GM21786 (cell line): ENCODE measurements at regions not wholly inside any gene's neighbourhood (a gene's known extent, or its start where the extent isn't known, plus 50 kb on each side); places are given as distances from the start of the nearest gene placed in this dataset.

Experiments used
- ATAC-seq: cut with Tn5 transposase; IDR thresholded peaks from one replicate; pipeline ENCODE4 v1.9.1; 2021; ENCODE audit not compliant: unreplicated experiment

DNA sequence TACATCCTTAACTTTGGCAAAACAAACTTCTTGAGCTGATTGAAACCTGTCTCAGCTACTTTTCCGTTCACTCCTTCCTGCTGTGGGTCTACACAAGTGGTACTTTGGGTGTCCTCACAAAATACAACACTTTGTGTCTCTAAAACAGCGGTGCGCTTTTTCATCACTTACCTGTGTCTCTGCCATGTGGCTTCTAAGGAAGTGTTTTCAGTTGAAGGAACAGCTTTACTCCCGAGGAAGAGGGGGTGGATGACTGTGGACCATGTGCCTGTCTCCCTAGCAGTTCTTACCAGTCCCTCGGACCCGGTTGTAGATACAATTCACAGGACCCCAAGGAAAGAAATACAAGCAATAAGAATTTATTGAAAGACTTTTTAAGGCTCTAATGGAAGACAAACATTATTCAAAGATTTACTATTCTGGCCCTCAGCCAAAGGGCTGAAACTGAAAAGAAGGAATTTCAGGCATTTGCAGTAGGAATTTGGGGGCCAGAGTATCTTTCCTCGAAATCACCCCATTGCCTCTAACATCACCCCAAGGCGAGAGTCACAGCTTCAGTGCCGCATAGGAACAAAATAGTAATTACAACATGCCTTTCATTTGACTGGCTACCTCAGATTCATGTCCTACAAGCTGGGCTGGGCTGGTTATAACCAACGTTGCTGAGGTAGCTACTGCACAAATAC lies 246.3 kb downstream of the ACTR3B start:
- no peak for ATAC-seq

- ATAC-seq = no peak
These were observed 246.9 kb downstream of the ACTR3B start for GRCh38 chr7:153006452-153006851.

DNA sequence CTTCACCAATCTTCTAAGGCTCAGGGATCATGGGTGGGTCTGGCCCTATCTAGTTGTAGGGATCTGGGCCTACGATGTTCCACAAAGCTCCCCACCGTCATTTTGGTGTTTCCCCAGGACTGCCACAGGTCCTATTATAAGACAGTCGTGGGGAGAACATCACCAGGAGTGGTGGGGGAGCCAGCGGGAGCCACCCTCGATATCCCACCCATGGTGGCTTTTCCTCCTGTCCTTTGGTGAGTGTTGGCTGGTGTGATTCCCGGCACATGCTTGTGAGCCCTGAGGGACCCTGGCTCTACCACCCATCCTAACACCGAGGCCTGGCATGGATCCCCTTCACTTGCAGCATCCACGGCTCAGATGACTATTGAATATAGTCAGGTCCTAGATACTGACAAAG lies 247.4 kb downstream of the ACTR3B start:
- ATAC-seq = no peak

DNA sequence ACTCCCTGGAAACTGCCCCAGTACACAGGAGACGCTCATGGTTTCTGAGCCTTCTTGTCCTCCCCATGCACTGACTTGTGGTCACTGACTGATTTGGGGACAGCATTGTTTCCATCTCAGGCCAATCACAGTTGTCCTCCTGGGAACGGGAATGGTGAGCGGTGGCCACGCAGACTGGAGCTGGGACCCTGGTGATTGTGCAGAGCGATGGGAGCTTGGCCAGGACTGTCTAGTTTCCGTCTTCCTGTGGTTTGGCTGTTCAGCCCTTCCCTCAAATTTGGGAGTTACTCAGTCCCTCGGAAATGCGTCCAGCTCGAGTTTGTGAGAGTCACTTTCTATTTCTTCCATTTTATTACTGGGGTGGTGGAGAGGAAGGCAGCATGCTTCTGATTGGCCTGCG lies 250.9 kb downstream of the ACTR3B start:
- no peak for ATAC-seq

GRCh38 chr7:153012203-153012602 lies 252.7 kb downstream of the ACTR3B start:
- ATAC-seq = no peak

DNA sequence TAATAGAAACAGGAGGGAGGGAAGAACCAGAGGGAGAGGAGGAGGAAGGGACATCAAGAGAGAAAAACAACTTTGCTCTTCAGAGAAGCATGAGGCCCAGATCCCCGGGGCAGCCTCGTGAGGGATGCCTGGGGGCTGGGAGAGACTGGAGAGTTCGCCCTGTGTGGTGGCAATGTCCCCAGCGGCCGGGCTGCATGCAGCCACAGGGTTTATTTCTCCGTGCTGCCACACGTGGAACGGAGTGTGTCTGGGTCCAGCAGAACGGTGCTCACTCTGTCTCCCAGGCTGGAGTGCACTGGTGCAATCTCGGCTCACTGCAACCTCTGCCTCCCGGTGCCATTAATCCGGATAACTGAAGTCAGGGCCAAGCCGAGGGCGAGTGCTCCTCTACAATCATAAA lies 257.7 kb downstream of the ACTR3B start:
- ATAC-seq = no peak

- ATAC-seq = no peak
These were observed 262.0 kb downstream of the ACTR3B start for GRCh38 chr7:153021542-153021941.

DNA sequence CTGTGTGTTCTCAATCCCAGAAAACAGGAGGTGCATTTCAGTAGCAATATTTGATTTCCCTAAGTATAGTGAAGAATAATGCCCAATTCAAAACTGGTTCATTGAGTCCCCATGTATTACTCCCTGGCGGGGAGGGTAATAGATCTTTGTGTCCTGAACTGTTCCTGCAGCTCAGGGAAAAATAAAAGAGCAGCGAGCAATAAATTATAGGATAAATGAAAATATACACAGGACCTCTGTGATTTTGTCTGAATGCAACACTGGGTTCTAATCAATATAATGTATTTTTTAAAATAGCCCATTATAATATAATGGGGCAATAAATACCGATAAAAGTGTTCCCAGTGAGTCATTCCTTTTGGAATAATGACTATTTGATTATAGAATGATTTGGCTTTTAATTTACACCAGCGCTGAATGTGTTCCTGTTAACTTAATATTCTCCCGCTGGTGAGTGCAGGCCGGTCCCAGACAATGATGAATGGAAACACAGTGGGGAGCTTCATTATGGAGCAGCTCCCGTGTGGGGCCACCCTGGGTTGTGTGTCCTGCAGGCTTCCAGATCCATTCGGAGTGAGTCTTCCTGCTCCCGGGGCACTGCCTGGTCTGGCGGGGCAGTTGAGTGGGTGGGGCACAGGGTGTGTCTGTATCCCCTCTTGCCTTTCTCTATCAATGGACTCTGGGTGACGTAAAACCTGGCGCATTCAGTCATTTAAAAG lies 263.1 kb downstream of the ACTR3B start:
- no peak for ATAC-seq

DNA sequence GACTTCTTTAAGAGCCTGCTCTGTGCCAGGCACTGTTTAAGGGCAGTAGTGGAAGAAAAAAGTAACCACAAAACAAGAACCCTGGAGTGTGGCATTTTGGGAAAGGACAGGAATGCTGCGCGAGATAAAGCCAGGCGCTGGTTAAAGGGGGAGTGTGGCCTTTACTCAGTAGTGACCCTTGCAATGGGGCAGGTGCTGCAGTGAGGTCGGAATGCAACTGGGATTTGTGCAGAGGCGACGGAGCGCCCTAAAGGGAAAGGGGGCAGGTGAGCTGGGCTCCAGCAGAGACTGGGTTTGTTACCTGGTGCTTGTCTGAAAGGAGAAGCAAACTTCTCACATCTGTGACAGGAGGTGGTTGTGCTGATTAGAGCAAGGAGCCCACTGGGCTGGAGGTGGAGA lies 263.6 kb downstream of the ACTR3B start:
- no peak for ATAC-seq

DNA sequence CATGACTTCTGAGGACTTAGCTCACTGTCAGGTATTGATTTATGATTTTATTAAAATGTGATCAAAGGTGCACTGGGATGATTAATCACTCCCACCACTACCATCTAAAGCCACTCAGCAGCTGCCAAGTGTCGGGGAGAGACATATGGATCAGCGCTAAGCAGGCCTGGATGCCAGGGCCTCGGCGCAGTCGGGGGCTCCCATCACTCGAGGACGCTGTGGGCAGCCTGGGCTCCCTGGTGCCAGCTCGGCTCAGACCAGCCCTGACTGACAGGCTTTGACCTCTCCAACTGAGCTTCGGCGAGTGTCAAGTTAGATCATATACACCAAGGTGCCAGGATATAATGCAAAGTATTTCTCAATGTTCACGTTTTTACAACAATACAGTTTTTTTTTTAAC lies 267.7 kb downstream of the ACTR3B start:
- ATAC-seq = no peak

DNA sequence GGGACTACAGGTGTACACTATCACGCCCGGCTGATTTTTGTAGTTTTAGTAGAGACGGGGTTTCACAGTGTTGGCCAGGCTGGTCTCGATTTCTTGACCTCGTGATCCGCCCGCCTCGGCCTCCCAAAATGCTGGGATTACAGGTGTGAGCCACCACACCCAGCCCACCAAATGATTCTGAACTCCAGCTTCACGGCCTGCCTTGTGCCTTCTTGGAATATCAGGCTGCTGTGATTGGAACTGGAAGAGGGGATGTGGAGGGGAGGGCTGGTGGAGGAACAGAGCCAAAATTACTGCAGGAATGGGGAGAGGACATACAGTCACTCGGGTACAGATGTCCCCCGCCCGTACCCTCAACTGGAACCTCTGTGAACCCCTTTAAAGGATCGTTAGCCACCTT lies 268.4 kb downstream of the ACTR3B start:
- no peak for ATAC-seq

GRCh38 chr7:153030976-153031375 lies 271.4 kb downstream of the ACTR3B start:
- ATAC-seq = no peak

- ATAC-seq = no peak
These were observed 275.2 kb downstream of the ACTR3B start for GRCh38 chr7:153034791-153035190.

GRCh38 chr7:153036396-153037063 lies 277.0 kb downstream of the ACTR3B start:
- no peak for ATAC-seq

- no peak for ATAC-seq
These were observed 283.9 kb downstream of the ACTR3B start for GRCh38 chr7:153043440-153043839.

- no peak for ATAC-seq
These were observed 285.4 kb downstream of the ACTR3B start for GRCh38 chr7:153044981-153045380.

DNA sequence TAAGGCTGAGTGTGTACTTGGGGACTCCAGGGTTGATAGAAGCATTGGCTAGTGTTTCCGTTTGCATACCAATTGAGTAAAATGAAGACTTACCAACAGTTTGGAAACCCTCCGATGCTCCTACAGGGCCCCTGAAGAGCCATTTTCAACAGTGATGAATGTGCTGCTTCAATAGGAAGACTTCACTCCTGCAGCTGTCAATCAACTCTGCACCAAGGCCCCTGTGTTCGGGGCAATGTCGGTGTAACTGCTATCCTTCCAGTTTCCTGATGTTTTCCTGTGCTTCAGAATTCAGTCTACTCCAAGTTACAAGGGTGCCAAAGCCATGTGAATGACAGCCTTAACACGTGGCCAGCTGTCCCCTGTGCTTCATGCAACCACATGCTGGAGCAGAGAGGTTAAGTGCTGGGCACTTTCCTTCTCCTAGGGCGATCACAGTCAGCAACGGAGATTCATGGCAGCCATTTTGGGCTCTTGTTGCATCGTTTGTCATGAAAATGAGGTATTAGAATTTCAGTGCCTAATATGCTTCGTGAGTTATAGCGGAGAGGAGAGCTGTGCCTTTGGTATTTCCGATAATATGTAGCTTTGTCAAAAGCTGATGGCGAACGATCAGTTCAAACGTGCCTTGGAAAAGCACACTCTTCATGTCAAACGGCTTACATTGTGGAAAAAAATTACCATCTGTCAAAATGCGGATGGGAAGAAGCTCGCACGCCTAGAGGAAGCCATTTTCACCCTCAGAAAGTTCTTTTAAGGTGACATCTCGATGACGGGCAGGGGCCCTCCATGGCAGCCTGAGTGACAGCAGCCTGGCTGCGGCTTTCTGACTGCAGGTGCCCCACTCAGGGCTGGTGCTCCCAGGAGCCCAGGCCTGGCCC lies 287.8 kb downstream of the ACTR3B start:
- ATAC-seq = no peak

GRCh38 chr7:153052206-153052605 lies 292.7 kb downstream of the ACTR3B start:
- ATAC-seq = no peak

- ATAC-seq = no peak
These were observed 302.5 kb downstream of the ACTR3B start for GRCh38 chr7:153061910-153062528.

DNA sequence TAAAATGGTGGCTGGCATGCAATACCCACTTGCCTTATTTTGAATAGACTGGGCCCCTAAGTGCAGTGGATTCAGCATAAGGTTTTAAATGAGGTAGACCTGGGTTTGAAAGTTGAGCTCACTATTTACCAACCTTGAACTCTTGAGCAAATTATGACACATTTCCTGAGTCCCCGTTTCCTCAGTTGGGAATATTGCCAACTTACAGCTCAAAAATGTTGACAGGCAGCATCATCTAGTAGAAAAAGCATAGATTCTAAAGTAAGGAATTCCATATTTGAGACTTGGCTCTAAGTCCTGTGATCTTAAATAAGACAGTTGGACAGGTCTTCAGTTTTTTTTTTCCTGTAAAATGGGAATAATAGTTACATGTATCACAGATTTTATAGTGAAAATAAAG lies 305.5 kb downstream of the ACTR3B start:
- no peak for ATAC-seq

DNA sequence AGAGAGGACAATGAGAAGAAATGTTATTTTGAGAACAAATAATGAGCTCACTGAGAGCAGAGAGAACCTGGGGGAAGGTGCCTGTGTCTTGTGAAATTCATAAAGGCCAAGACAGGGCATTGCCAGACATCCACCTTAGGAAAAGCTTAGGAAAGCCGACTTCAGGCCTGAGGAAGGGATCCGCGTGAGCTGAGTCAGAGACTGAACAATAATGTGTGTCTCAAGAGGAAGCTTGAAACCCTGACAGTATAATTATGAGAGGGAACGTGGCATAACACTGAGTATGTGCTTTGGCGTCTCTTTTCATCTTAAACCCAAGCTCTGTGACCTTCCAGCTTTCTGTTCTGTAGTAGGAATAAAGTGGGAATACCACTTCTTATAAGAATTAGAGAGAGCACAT lies 307.2 kb downstream of the ACTR3B start:
- ATAC-seq = no peak
